ENCODE measurements at regions not wholly inside any gene's neighbourhood (a gene's known extent, or its start where the extent isn't known, plus 50 kb on each side); places are given as distances from the start of the nearest gene placed in this dataset.
"Not testable (repeated sequence)": the region's sequence is repeated elsewhere in the genome, so short reads cannot be mapped to it uniquely, and the experiment has no call there.

DNA sequence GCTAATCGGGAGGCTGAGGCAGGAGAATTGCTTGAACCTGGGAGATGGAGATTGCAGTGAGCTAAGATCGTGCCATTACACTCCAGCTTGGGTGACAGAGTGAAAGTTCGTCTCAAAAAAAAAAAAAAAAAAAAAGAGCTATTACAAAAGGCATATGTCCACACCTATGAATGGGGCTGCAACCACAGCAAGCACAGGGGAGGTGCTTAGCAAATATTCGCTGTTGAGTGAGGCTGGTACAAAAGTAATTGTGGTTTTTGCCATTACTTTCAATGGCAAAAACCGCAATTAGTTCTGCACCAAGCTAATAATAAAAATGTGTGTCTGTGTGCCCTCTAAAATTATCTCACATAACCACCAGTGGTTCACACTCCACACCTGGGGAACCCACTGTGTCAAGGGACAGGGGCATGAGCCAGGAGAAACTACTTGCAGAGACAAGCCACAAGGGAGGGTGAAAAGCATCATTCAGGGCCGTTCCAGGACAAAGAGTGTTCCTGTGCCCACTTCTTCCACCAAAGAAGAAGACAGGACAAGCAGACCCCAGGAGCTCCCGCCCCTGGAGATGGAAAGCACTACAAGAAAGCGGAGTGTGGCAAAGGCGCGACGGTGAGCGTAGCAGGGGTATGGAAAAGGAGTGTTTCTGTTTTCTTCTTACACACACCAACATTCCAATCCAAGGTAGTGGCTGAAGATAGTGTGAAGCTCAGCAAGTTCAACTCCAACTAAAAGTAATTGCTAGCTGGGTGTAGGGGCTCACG is 84.4 kb upstream of the CNEP1R1 start:
- no peak for DNase-seq (ENCODE audit: low read depth in 2 of 2)

DNA sequence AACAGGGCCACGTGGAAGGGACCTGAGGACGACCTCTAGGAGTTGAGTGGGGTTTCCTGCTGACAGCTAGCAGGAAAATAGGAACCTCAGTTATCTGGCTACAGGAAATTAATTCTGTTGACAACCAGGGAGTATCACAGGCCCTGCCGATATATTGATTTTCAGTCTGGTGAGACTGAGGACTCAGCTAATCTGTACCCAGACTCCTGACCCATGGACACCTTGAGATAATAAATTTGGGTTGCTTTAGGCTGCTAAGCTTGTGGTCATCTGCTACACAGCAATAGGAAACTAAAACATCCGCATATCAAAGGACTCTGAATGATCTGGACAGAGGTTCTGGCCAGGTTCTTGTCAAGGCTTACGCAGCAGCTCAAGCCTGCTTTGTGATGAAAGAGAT is 80.8 kb upstream of the CNEP1R1 start:
- no peak for DNase-seq (ENCODE audit: low read depth in 2 of 2)

GRCh38 chr16:49947907-49948678 is 76.9 kb upstream of the CNEP1R1 start:
- DNase-seq (ENCODE audit: low read depth in 2 of 2): no peak

DNA sequence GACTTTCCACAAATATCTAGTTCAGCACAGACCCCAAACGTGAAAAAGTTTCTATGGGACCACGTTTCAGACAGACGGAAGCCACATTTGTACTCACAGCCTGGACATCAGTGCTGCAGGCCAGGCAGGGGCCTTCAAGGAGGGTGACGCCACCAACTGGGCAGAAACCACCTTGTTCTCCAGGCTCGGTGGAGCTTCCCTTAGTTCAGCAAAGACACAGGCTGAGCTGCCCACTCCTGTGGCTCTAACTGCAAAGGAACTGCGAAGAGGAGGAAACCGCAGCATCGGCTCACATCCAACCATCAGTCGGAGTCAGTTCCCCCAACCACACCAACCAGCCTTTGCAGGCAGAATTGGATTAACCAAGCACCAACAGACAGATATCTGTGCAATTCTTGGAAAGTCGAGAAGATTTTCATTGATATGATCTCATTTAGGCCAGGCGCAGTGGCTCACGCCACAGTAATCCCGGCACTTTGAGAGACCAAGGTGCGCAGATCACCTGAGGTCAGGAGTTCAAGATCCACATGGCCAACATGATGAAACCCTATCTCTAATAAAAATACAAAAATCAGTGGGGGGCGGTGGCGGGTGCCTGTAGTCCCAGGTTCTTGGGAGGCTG is 73.3 kb upstream of the CNEP1R1 start:
- no peak for DNase-seq (ENCODE audit: low read depth in 2 of 2)

DNA sequence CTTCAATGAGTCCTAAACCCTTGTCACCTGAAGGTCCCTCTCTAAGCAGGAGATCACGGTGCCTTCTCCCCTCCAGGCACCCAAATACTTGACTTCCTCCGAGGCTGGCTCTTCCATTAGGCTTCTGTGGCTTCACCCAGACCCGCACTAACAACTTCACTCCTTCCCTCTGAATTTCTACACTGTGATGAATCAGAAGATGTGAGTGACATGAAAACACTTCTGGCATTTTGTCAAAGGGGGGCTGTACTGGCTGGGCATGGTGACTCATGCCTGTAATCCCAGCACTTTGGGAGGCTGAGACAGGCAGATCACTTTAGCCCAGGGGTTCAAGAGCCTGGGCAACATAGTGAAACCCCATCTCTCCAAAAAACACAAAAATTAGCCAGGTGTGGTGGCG is 72.6 kb upstream of the CNEP1R1 start:
- no peak for DNase-seq (ENCODE audit: low read depth in 2 of 2)

- no peak for DNase-seq (ENCODE audit: low read depth in 2 of 2)
Observed at GRCh38 chr16:49953090-49953489, 71.9 kb upstream of the CNEP1R1 start.

DNA sequence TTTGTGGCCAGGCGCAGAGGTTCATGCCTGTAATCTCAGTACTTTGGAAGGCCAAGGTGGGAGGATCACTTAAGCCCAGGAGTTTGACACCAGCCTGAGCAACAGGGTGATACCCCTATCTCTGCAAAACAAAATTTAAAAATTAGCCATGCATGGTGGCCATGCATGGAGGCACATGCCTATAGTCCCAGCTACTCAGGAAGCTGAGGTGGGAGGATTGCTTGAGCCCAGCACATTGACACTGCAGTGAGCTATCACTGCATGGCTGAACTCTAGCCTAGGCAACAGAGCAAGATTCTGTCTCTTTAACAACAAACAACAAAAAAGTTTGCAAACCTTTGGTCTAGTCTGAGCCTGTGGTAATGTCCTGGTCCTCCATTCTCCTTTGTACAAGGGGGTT is 69.2 kb upstream of the CNEP1R1 start:
- DNase-seq (ENCODE audit: low read depth in 2 of 2): no peak

DNA sequence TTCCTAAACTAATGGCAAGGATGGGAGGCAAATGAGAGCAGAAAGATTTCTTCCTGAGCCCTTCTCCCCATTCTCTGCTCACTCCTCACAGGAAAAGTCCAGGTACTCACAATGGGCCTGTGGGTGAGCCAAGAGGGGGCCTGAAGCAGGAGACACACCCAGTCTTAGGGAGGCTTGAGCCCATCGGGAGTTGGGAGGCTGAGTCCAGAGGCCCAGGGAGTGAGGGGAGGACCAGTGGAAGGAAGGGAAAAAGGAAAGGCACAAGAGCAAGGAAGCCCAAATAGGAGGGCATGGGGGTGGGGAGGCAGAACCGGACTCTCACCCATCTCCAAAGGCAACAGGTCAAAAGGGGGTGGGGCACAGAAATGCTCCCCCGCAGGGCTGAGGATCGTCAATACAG is 68.1 kb upstream of the CNEP1R1 start:
- DNase-seq (ENCODE audit: low read depth in 2 of 2): no peak

GRCh38 chr16:49958448-49958847 is 66.6 kb upstream of the CNEP1R1 start:
- DNase-seq (ENCODE audit: low read depth in 2 of 2): no peak

DNA sequence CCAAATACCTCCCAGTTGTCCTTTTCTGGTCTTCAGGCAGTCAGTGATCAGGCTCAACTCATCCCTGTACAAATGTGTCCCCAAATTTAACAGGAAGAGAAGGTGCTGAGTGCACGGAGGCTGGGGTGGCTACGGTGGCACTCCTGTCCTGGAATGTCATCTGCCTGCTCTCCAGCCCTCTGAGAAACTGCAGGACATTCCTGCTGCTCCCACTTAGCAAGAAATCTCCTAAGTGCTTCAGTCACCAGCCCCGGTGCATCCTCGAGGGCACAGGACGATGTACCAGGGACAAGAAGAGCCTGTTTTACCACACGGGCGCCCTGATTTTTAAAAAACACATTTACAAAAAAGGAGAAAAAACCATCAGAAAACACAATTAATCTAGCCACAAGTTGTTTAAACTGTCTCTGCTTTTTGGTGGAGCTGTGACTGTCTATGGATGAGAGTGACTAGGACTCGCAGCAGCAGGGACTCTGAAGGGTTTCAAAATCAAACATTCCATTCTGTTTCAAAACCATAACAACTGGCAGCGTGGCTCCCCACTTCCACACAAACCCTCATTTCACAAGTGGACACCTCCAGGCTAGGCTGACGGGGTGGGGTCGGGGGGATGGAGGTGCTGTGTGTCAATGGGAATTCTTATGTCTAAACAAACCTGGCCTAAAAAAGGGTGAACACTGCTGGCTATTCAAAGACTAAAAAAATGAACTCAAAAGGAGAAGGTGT is 65.3 kb upstream of the CNEP1R1 start:
- DNase-seq (ENCODE audit: low read depth in 2 of 2): no peak

DNA sequence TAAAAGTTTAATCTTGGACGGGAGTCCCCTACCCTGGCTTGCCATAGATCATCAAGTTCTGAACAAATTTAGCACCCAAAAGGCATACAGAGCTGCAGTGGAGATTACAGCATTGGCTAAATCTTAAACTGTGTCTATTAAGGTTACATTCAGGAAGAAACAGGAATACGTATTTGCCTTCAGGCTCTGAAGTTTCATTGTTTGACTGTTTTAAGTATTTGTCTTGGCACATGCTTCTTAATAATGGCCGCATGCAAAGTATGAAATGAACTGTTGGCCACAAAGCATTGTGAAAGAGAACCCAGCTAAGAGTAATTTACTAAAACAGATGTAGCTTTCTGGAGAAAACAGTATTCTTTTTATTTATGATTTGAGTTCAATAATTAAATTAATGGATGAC is 63.9 kb upstream of the CNEP1R1 start:
- DNase-seq (ENCODE audit: low read depth in 2 of 2): no peak

- DNase-seq (ENCODE audit: low read depth in 2 of 2): not testable (repeated sequence)
Observed at GRCh38 chr16:49962566-49962965, 62.5 kb upstream of the CNEP1R1 start.

GRCh38 chr16:49964316-49964715 is 60.7 kb upstream of the CNEP1R1 start:
- no peak for DNase-seq (ENCODE audit: low read depth in 2 of 2)

- DNase-seq (ENCODE audit: low read depth in 2 of 2): no peak
Observed at GRCh38 chr16:49964973-49965372, 60.1 kb upstream of the CNEP1R1 start.

DNA sequence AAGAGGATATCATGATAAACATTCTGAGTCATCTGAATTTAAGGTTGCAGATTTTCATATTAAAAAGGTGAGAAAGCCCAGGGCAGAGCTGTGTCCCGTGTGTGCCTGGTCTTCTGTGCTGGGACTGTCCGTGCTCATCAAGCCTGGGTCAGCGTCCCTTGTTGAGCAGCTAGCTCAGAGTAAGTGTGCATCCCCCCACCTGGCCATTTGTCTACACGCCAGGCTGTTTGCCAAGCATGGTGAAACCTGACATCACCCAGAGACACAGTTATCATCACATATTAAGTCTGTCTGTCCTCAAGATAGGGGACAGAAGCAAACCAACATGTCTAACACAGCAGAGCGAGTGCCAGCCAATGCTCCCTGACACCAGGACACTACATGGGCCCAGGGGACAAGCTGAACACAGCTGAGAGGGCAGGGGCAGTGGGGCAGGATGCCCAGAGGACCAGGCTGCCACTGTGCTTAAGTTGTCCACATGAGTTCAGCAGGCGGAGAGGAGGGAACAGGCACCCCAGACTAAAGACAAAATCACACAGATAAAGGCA is 57.9 kb upstream of the CNEP1R1 start:
- no peak for DNase-seq (ENCODE audit: low read depth in 2 of 2)

DNA sequence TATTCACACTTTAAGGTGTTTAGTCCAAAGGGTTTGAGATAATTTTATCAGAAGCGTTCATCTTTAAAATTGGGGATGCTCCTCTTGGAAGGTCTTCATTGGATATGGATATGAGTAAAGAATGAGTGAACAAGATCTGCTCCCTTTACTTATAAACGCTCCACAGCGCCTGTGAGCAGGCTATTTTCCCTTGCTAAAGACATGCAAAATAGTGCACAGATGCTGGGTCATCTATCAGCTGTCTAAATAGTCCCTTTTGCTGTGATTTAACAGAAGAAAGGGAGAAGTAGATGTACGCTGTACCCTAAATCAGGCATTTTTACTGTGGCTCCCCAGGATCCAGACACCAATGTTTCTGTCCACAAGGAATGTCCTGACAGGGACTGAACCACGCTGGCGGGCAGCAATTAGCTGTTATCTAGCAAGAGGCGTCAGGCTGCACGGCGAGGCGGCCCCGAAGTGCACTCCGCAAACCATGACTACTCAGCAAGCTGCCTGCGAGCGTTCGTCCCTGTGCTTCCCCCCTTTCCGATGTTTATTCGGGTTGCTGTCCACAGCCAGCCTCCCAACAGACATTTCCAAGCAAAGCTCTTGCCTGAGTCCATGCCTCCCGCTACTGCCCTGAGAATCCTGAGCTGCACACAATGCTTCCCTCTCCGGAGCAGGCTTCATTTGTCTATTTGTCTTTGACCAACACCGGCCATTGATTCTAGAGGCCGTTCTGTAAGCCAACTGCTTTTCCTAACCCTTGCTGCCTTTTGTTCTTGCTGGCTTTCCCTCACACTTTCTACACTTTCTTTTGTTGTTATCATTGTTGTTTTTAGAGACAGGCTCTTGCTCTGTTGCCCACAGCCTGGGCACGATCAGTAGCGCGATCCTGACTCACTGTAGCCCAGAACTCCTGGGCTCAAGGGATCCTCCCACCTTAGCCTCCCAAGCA is 55.7 kb upstream of the CNEP1R1 start:
- DNase-seq (ENCODE audit: low read depth in 2 of 2): no peak

DNA sequence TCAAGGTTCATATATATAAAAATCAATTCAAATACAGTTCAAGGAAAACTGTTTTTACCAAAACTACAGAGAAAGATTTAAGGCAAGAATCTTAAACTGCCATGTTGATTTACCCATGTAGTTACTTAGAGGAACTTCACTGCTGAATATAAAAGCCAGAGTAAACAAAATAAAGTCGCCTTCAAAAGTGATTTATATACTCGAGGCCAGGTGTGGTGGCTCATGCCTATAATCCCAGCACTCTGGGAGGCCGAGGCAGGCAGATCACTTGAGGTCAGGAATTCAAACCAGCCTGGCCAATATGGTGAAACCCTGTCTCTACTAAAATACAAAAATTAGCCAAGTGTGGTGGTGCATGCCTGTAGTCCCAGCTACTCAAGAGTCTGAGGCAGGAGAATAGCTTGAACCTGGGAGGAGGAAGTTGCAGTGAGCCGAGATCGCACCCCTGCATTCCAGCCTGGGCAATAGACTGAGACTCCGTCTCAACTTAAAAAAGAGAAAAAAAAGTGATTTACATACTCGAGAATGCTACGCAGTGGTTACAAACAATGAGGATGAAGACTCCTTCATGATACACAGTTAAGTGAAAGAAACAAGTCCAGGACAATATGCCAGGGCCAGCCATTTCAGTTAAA is 54.1 kb upstream of the CNEP1R1 start:
- no peak for DNase-seq (ENCODE audit: low read depth in 2 of 2)

DNA sequence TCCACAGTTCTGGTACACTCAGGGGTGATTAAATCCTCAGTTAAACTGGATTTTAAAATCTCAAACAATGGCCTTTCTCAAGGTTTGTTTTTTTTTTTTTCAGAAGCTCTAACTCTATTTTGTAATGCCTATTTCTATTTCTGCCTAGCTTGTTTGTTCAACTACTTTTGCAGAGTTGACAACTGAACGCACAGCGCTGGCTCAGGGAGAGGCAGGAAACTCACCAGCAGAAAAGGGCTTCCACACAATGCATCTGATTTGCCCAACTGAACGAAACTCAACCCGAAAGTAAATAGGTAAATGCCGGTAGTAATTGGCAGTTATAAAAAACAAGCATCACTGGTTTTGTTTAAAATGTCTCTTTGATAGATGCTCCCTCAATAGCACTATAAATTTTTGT is 52.7 kb upstream of the CNEP1R1 start:
- DNase-seq (ENCODE audit: low read depth in 2 of 2): no peak

DNA sequence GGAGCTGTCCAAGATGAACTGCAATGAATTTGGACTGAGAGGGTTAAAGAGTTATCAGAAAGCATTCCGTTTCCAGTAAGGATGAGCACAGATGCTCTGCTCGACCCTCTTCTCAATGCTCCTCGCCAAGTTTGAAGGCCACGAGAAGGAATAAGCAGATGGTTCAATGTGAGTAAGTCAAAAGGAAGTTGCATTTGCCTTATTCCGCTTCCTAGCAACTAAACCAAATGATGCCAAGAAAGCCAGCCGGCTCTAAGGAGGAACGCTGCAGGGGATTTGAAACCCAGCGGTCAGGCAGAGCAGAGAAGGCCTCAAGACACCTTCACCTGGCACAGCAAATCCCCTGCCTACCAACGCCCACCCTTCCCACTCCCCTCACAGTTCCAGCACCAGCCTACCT is 52.1 kb upstream of the CNEP1R1 start:
- DNase-seq (ENCODE audit: low read depth in 2 of 2): no peak

Measured in stimulated activated CD8-positive, alpha-beta memory T cell treated with anti-CD3 and anti-CD28 coated beads, Interleukin-2, amount 100 ng/mL, for 48 hours (primary cell).